GM23338 (cell line): ENCODE measurements at regions not wholly inside any gene's neighbourhood (a gene's known extent, or its start where the extent isn't known, plus 50 kb on each side); places are given as distances from the start of the nearest gene placed in this dataset.

ENCODE experiments used
- ATAC-seq: fragments of 200-7000 bp; cut with Tn5 transposase; 3 replicates; pipeline ENCODE4 v1.9.1; 2020
- DNase-seq: peaks from one replicate; pipeline ENCODE4 v3.0.0-alpha.2; 2015; ENCODE audit warnings: low spot score
- H2AFZ ChIP-seq: fragments of 200-600 bp; sonication (generic); 2 replicates; pipeline ENCODE4 v1.8.0; 2016; ENCODE audit warnings: antibody characterized with exemption, mild to moderate bottlenecking, moderate library complexity
- H3F3A ChIP-seq: fragments of 200-600 bp; sonication (generic); replicated peaks from 2 replicates; pipeline ENCODE4 v1.8.0; 2017; ENCODE audit warnings: antibody characterized with exemption, mixed run types, low read depth
- H3K27ac ChIP-seq: fragments of 200-600 bp; sonication (generic); 2 replicates; pipeline ENCODE4 v1.6.1; 2016; ENCODE audit warnings: low read depth
- H3K27me3 ChIP-seq: fragments of 200-600 bp; sonication (generic); 2 replicates; pipeline ENCODE4 v1.8.0; 2016; ENCODE audit warnings: mild to moderate bottlenecking, mixed run types, moderate library complexity; ENCODE audit not compliant: insufficient read depth
- H3K36me3 ChIP-seq: fragments of 200-600 bp; sonication (generic); 2 replicates; pipeline ENCODE4 v1.8.0; 2016; ENCODE audit warnings: mild to moderate bottlenecking; ENCODE audit not compliant: insufficient read depth
- H3K4me1 ChIP-seq: fragments of 200-600 bp; sonication (generic); 2 replicates; pipeline ENCODE4 v1.8.0; 2016; ENCODE audit warnings: mild to moderate bottlenecking, moderate library complexity; ENCODE audit not compliant: insufficient read depth
- H3K4me2 ChIP-seq: fragments of 200-600 bp; sonication (generic); 2 replicates; pipeline ENCODE4 v1.7.1; 2017; ENCODE audit warnings: mixed run types
- H3K4me3 ChIP-seq: fragments of 200-600 bp; sonication (generic); 2 replicates; pipeline ENCODE4 v1.6.1; 2016; ENCODE audit warnings: mixed run types
- H3K79me2 ChIP-seq: fragments of 200-600 bp; sonication (generic); replicated peaks from 2 replicates; pipeline ENCODE4 v1.8.0; 2017; ENCODE audit warnings: mild to moderate bottlenecking; ENCODE audit not compliant: insufficient read depth
- H3K9me2 ChIP-seq: fragments of 200-600 bp; sonication (generic); 2 replicates; pipeline ENCODE4 v1.8.0; 2017; ENCODE audit not compliant: insufficient read depth
- H4K20me1 ChIP-seq: fragments of 200-600 bp; sonication (generic); replicated peaks from 2 replicates; pipeline ENCODE4 v1.8.0; 2017; ENCODE audit warnings: mild to moderate bottlenecking; ENCODE audit not compliant: insufficient read depth
- H3K27ac Mint-ChIP-seq: 2 replicates; pipeline ENCODE4 v1.8.0; 2020; ENCODE audit warnings: inconsistent platforms, mild to moderate bottlenecking, moderate library complexity, mixed read lengths
- H3K27me3 Mint-ChIP-seq: 3 replicates; pipeline ENCODE4 v1.8.0; 2022; ENCODE audit warnings: low read depth, mild to moderate bottlenecking, moderate library complexity, mixed read lengths, inconsistent platforms; ENCODE audit not compliant: insufficient read depth, poor library complexity
- H3K36me3 Mint-ChIP-seq: 3 replicates; pipeline ENCODE4 v1.8.0; 2021; ENCODE audit warnings: low read depth, mild to moderate bottlenecking, inconsistent platforms, moderate library complexity, mixed read lengths
- H3K4me1 Mint-ChIP-seq: 3 replicates; pipeline ENCODE4 v1.8.0; 2020; ENCODE audit warnings: mild to moderate bottlenecking, inconsistent platforms, mixed read lengths
- H3K4me3 Mint-ChIP-seq: 3 replicates; pipeline ENCODE4 v1.8.0; 2021; ENCODE audit warnings: moderate library complexity, mild to moderate bottlenecking, inconsistent platforms, mixed read lengths
- H3K9me3 Mint-ChIP-seq: 3 replicates; pipeline ENCODE4 v1.8.0; 2020; ENCODE audit warnings: moderate library complexity, mild to moderate bottlenecking, inconsistent platforms, mixed read lengths
- CREB1 ChIP-seq: fragments of 250-450 bp; sonication (Bioruptor Pico); IDR thresholded peaks from 2 replicates; pipeline ENCODE4 v1.5.0; 2020; ENCODE audit warnings: low read depth, mild to moderate bottlenecking, moderate library complexity
- CTCF ChIP-seq, 2 experiments: fragments of 200-600 bp in 1 of 2; sonication (generic) in 1 of 2; conservative IDR thresholded peaks; 2 replicates each; pipeline versions ENCODE4 v1.5.1 to v1.6.1; 2016 to 2017; ENCODE audit warnings: antibody characterized with exemption in 2 of 2, low read depth in 2 of 2, mild to moderate bottlenecking in 2 of 2, moderate library complexity in 1 of 2
- EZH2 ChIP-seq: fragments of 200-600 bp; sonication (generic); IDR thresholded peaks from one replicate; pipeline ENCODE4 v1.8.0; 2017; ENCODE audit warnings: antibody characterized with exemption, mild to moderate bottlenecking, low read depth; ENCODE audit not compliant: unreplicated experiment
- EZH2phosphoT487 ChIP-seq: fragments of 200-600 bp; sonication (generic); IDR thresholded peaks from one replicate; pipeline ENCODE4 v1.8.1; 2018; ENCODE audit warnings: antibody characterized with exemption; ENCODE audit not compliant: unreplicated experiment
- POLR2AphosphoS5 ChIP-seq: IDR thresholded peaks from 2 replicates; pipeline ENCODE4 v1.6.1; 2016; ENCODE audit warnings: antibody characterized with exemption, low read depth
- REST ChIP-seq: IDR thresholded peaks from one replicate; pipeline ENCODE4 v1.6.1; 2018; ENCODE audit warnings: antibody characterized with exemption; ENCODE audit not compliant: unreplicated experiment
- STAT1 ChIP-seq: IDR thresholded peaks from one replicate; pipeline ENCODE4 v1.6.1; 2016; ENCODE audit warnings: antibody characterized with exemption; ENCODE audit not compliant: unreplicated experiment
- ZNF331 ChIP-seq: fragments of 250-450 bp; sonication (Bioruptor Pico); IDR thresholded peaks from 2 replicates; pipeline ENCODE4 v1.5.0; 2020; ENCODE audit warnings: low read depth, mild to moderate bottlenecking, moderate library complexity
- ZNF462 ChIP-seq: fragments of 250-450 bp; sonication (Bioruptor Pico); IDR thresholded peaks from 2 replicates; pipeline ENCODE4 v1.5.0; 2020; ENCODE audit warnings: mild to moderate bottlenecking, moderate library complexity

GRCh38 chr5:176735383-176736265 lies 74.7 kb upstream of the UNC5A start (continued):
- TF ChIP-seq ZNF462 (CRISPR knock-in tag) (no peak), EZH2 (no peak), ZNF331 (no peak)

- no peak for DNase-seq
- peaks cover 32% of the 10 kb centered on the region for H3K27me3 Mint-ChIP-seq
- Histone ChIP-seq H3K36me3 (no peaks in the 10 kb centered on the region; the same call in 1 of the 2 replicates), H3K4me2 (no peak overlapping the region), H3K79me2 (no peaks in the 10 kb centered on the region), H3F3A (no peaks in the 10 kb centered on the region), H3K27me3 (peaks cover 14% of the 10 kb centered on the region), H3K4me1 (peaks cover 25% of the 10 kb centered on the region), H4K20me1 (no peaks in the 10 kb centered on the region), H3K4me3 (no peak overlapping the region), H3K27ac (no peak overlapping the region), H3K9me2 (no peaks in the 10 kb centered on the region), H2AFZ (no peak overlapping the region)
- no peak for TF ChIP-seq STAT1
- TF ChIP-seq REST = no peak
- TF ChIP-seq EZH2phosphoT487 = no peak
- no peak for TF ChIP-seq CTCF (conservative IDR thresholded peaks at IDR 0.05; ENCODE audit: low read depth in 2 of 2)
- no peak for TF ChIP-seq POLR2AphosphoS5
- no peak for TF ChIP-seq CREB1 (CRISPR knock-in tag)
- H3K4me3 Mint-ChIP-seq = no peak overlapping the region
- no peak overlapping the region for H3K27ac Mint-ChIP-seq
- H3K36me3 Mint-ChIP-seq = no peaks in the 10 kb centered on the region
- no peaks in the 10 kb centered on the region; the same call in 2 of the 3 replicates for H3K9me3 Mint-ChIP-seq
- ATAC-seq = no peak
- peaks cover 46% of the 10 kb centered on the region for H3K4me1 Mint-ChIP-seq
Measured at GRCh38 chr5:176736301-176736930, 73.9 kb upstream of the UNC5A start.
